Right lobe of liver (tissue), 6 donors: ENCODE measurements at regions not wholly inside any gene's neighbourhood (a gene's known extent, or its start where the extent isn't known, plus 50 kb on each side); places are given as distances from the start of the nearest gene placed in this dataset.
"Not testable (repeated sequence)": the region's sequence is repeated elsewhere in the genome, so short reads cannot be mapped to it uniquely, and the experiment has no call there.

Experiments used
- ATAC-seq, 4 donors: fragments of 200-7000 bp; cut with Tn5 transposase; one replicate each; pipeline ENCODE4 v1.9.1; 2020; ENCODE audit warnings: mild to moderate bottlenecking in 4 of 4, moderate library complexity in 4 of 4
- DNase-seq, 3 donors: peaks; one replicate each; pipeline ENCODE4 v3.0.0-alpha.2; 2020
- H3K27ac ChIP-seq, 3 donors: fragments of 200-600 bp; one replicate each; pipeline ENCODE4 v1.8.0; 2022
- H3K27me3 ChIP-seq, 2 donors: fragments of 200-600 bp; one replicate each; pipeline ENCODE4 v1.8.0; 2022
- H3K36me3 ChIP-seq, 4 donors: fragments of 200-600 bp; sonication (generic) in 1 of 4; one replicate each; pipeline versions ENCODE4 v1.5.1 to v1.8.0; 2017 to 2022; ENCODE audit warnings: control low read depth in 1 of 4
- H3K4me1 ChIP-seq, 4 donors: fragments of 200-600 bp; sonication (generic) in 1 of 4; one replicate each; pipeline versions ENCODE4 v1.5.1 to v1.8.0; 2017 to 2022; ENCODE audit warnings: control low read depth in 1 of 4
- H3K4me3 ChIP-seq, 3 donors: fragments of 200-600 bp; one replicate each; pipeline ENCODE4 v1.8.0; 2022
- H3K9me3 ChIP-seq, 4 donors: fragments of 200-600 bp; sonication (generic) in 1 of 4; one replicate each; pipeline versions ENCODE4 v1.5.1 to v1.8.0; 2017 to 2022; ENCODE audit warnings: control low read depth in 1 of 4
- CTCF ChIP-seq, 4 donors: fragments of 200-600 bp in 3 of 4; fragments of 450-650 bp in 1 of 4; IDR thresholded peaks; one replicate each; pipeline versions ENCODE4 v1.5.1 to v1.8.0; 2016 to 2022; ENCODE audit warnings: antibody characterized with exemption in 4 of 4, mild to moderate bottlenecking in 2 of 4
- POLR2A ChIP-seq: fragments of 450-650 bp; IDR thresholded peaks from one replicate; pipeline ENCODE4 v1.6.1; 2017; ENCODE audit warnings: antibody characterized with exemption, mild to moderate bottlenecking
- WGBS: methylation state at CpG from one replicate; pipeline ENCODE4 v1.1.6; 2018; ENCODE audit warnings: low coverage, low lambda C conversion rate; ENCODE audit not compliant: insufficient coverage; ENCODE audit errors: missing lambda C conversion rate; 5-methylcytosine and 5-hydroxymethylcytosine counted together
- intact Hi-C, 2 donors: fragments of 100-400 bp; cut with DNase I; formaldehyde crosslinking; loops; one replicate each; pipeline versions ENCODE4 v1.11.2 to v1.14.1; 2022
- donor health status: DM: no; HTN: yes; CAD: no.
- donor health status: DM: no; HTN: no; CAD: no.
- donor health status: DM: no; HTN: no; CAD: no.
- donor health status: DM: no; HTN: yes; CAD: no.
- donor health status: DM: no; HTN: yes; CAD: no.

- no peak overlapping the region for H3K27ac ChIP-seq
- H3K36me3 ChIP-seq, result no peaks in the 10 kb centered on the region
- H3K9me3 ChIP-seq, result no peaks in the 10 kb centered on the region
- DNase-seq (no peak), ATAC-seq (no peak)
- H3K4me1 ChIP-seq, result no peaks in the 10 kb centered on the region
- TF ChIP-seq POLR2A, result no peak
- TF ChIP-seq CTCF (IDR thresholded peaks at IDR 0.05), result no peak
- intact Hi-C loops, result no loop called here
- WGBS, result 62% methylated on average over 4 of the region's 4 CpGs
- H3K27me3 ChIP-seq, result no peaks in the 10 kb centered on the region
- no peak overlapping the region for H3K4me3 ChIP-seq
These were observed 1422.9 kb downstream of the KCNT2 start for GRCh38 chr1:195185321-195185720.

GRCh38 chr1:195173753-195174152, 1434.5 kb downstream of the KCNT2 start:
- H3K4me1 ChIP-seq, result no peaks in the 10 kb centered on the region
- no peaks in the 10 kb centered on the region for H3K27me3 ChIP-seq
- H3K4me3 ChIP-seq, result no peak overlapping the region
- no peaks in the 10 kb centered on the region for H3K36me3 ChIP-seq
- intact Hi-C loops, result no loop called here
- no peaks in the 10 kb centered on the region for H3K9me3 ChIP-seq
- no peak for DNase-seq
- TF ChIP-seq POLR2A (no peak), CTCF (IDR thresholded peaks at IDR 0.05) (no peak)
- no peak overlapping the region for H3K27ac ChIP-seq
- no peak for ATAC-seq

GRCh38 chr1:195159795-195160194, 1448.4 kb downstream of the KCNT2 start:
- ATAC-seq, H3K4me1 ChIP-seq, H3K4me3 ChIP-seq, intact Hi-C loops, H3K27ac ChIP-seq, H3K36me3 ChIP-seq, H3K27me3 ChIP-seq, DNase-seq, H3K9me3 ChIP-seq: not testable (repeated sequence)
- WGBS, result 57% methylated on average over 1 of the region's 1 CpG

GRCh38 chr1:195158091-195158490, 1450.1 kb downstream of the KCNT2 start:
- no peak for ATAC-seq
- Histone ChIP-seq H3K4me1 (no peaks in the 10 kb centered on the region), H3K27ac (no peak overlapping the region)

GRCh38 chr1:195153107-195153506, 1455.1 kb downstream of the KCNT2 start:
- Histone ChIP-seq H3K9me3 (no peaks in the 10 kb centered on the region), H3K27ac (no peak overlapping the region), H3K4me1 (no peaks in the 10 kb centered on the region), H3K27me3 (no peaks in the 10 kb centered on the region), H3K36me3 (no peaks in the 10 kb centered on the region), H3K4me3 (no peak overlapping the region)
- WGBS, result 80% methylated on average over 1 of the region's 1 CpG
- DNase-seq (no peak), ATAC-seq (no peak)
- TF ChIP-seq POLR2A (no peak), CTCF (IDR thresholded peaks at IDR 0.05) (no peak)
- intact Hi-C loops, result no loop called here

More at GRCh38 chr1:195158091-195158490, 1450.1 kb downstream of the KCNT2 start:
- Histone ChIP-seq H3K4me3 (no peak overlapping the region), H3K9me3 (no peaks in the 10 kb centered on the region), H3K27me3 (no peaks in the 10 kb centered on the region), H3K36me3 (no peaks in the 10 kb centered on the region)
- DNase-seq, result no peak
- intact Hi-C loops, result no loop called here
- TF ChIP-seq POLR2A (no peak), CTCF (IDR thresholded peaks at IDR 0.05) (no peak)
- WGBS, result 93% methylated on average over 4 of the region's 4 CpGs
